ENCODE measurements at regions not wholly inside any gene's neighbourhood (a gene's known extent, or its start where the extent isn't known, plus 50 kb on each side); places are given as distances from the start of the nearest gene placed in this dataset.

GRCh38 chr1:181260271-181260670 is 171.8 kb downstream of the IER5 start:
- Histone ChIP-seq H3K9ac (ENCODE audit: low read length) (no peak overlapping the region), H3K36me3 (ENCODE audit: control insufficient read depth in 1 of 2, insufficient read depth in 2 of 2, low read length in 2 of 2) (no peaks in the 10 kb centered on the region), H2AFZ (ENCODE audit: low read depth, low read length, poor library complexity, severe bottlenecking) (no peak overlapping the region), H3K9me3 (ENCODE audit: control insufficient read depth in 1 of 2, insufficient read depth in 1 of 2, low read depth in 1 of 2, low read length in 2 of 2) (peaks cover 0 to 6% of the 10 kb centered on the region in 2 experiments; a peak in 1 of 4 replicates), H3K9me2 (ENCODE audit: insufficient read depth) (no peaks in the 10 kb centered on the region), H3K4me2 (ENCODE audit: low read length) (no peak overlapping the region), H4K20me1 (ENCODE audit: insufficient read depth) (no peaks in the 10 kb centered on the region), H3K27ac (ENCODE audit: low read depth, low read length) (no peak overlapping the region), H3K27me3 (ENCODE audit: insufficient read depth, low read length) (no peaks in the 10 kb centered on the region; the same call in 1 of the 2 replicates), H3K79me2 (ENCODE audit: insufficient read depth, low read length) (no peaks in the 10 kb centered on the region), H3K4me3 (replicated peaks in 1 of 2; ENCODE audit: low read depth in 1 of 2, low read length in 2 of 2) (no peak overlapping the region), H3K4me1 (ENCODE audit: control insufficient read depth in 1 of 2, insufficient read depth in 2 of 2, low read length in 2 of 2) (peaks cover 0 to 7% of the 10 kb centered on the region in 2 experiments; a peak in 1 of 4 replicates)
- intact Hi-C loops (cut with micrococcal nuclease), result no loop called here
- TF ChIP-seq YY1 (IDR thresholded peaks at IDR 0.05; ENCODE audit: extremely low read depth, insufficient replicate concordance, low read depth, low read length), result no peak
- TF ChIP-seq EZH2phosphoT487 (IDR thresholded peaks at IDR 0.05; ENCODE audit: borderline replicate concordance), result no peak
- TF ChIP-seq POLR2A (IDR thresholded peaks at IDR 0.05; ENCODE audit: borderline replicate concordance, extremely low read depth, insufficient read depth, insufficient read length), result no peak
- TF ChIP-seq CEBPB (IDR thresholded peaks at IDR 0.05; ENCODE audit: low read depth), result no peak
- TF ChIP-seq SRF (IDR thresholded peaks at IDR 0.05; ENCODE audit: low read depth), result no peak
- no peak for TF ChIP-seq EZH2 (IDR thresholded peaks at IDR 0.05)
- TF ChIP-seq SIN3A (IDR thresholded peaks at IDR 0.05; ENCODE audit: low read depth), result no peak
- TF ChIP-seq RAD21 (IDR thresholded peaks at IDR 0.05; ENCODE audit: low read depth), result no peak
- TF ChIP-seq ATF3 (IDR thresholded peaks at IDR 0.05), result no peak
- TF ChIP-seq EGR1 (IDR thresholded peaks at IDR 0.05; ENCODE audit: low read depth), result no peak
- TF ChIP-seq FOSL1 (IDR thresholded peaks at IDR 0.05; ENCODE audit: low read depth), result no peak
- no peak for TF ChIP-seq JUND (IDR thresholded peaks at IDR 0.05)
- no peak for TF ChIP-seq ELF1 (IDR thresholded peaks at IDR 0.05; ENCODE audit: borderline replicate concordance, low read depth)
- BruUV-seq (replicated peaks), result no TSS peak
- CTCF ChIA-PET, result no interaction called here
- RAD21 ChIA-PET (ENCODE audit: low non-redundant PET in 1 of 2, low total read pairs in 2 of 2, uncharacterized antibody in 2 of 2, unreplicated experiment in 2 of 2), result no interaction called here
- DNase-seq (ENCODE audit: low read depth, low spot score) (no peak), ATAC-seq (no peak)
- POLR2A ChIA-PET, result no interaction called here

GRCh38 chr1:181260994-181261393 is 172.5 kb downstream of the IER5 start:
- intact Hi-C loops (cut with micrococcal nuclease), result no loop called here
- H3K27me3 ChIP-seq (ENCODE audit: insufficient read depth, low read length), result no peaks in the 10 kb centered on the region; the same call in 1 of the 2 replicates
- no peaks in the 10 kb centered on the region for H3K4me1 ChIP-seq (ENCODE audit: control insufficient read depth in 1 of 2, insufficient read depth in 2 of 2, low read length in 2 of 2)
- no peaks in the 10 kb centered on the region for H3K9me2 ChIP-seq (ENCODE audit: insufficient read depth)
- H3K27ac ChIP-seq (ENCODE audit: low read depth, low read length), result no peak overlapping the region
- no peak overlapping the region for H2AFZ ChIP-seq (ENCODE audit: low read depth, low read length, poor library complexity, severe bottlenecking)
- RAD21 ChIA-PET (ENCODE audit: low non-redundant PET in 1 of 2, low total read pairs in 2 of 2, uncharacterized antibody in 2 of 2, unreplicated experiment in 2 of 2), result no interaction called here
- CTCF ChIA-PET, result no interaction called here
- no peaks in the 10 kb centered on the region for H3K36me3 ChIP-seq (ENCODE audit: control insufficient read depth in 1 of 2, insufficient read depth in 2 of 2, low read length in 2 of 2)
- H3K4me3 ChIP-seq (replicated peaks in 1 of 2; ENCODE audit: low read depth in 1 of 2, low read length in 2 of 2), result no peak overlapping the region
- no peaks in the 10 kb centered on the region for H3K9me3 ChIP-seq (ENCODE audit: control insufficient read depth in 1 of 2, insufficient read depth in 1 of 2, low read depth in 1 of 2, low read length in 2 of 2)
- no peak for ATAC-seq
- no peak for DNase-seq (ENCODE audit: low read depth, low spot score)
- H4K20me1 ChIP-seq (ENCODE audit: insufficient read depth), result no peaks in the 10 kb centered on the region
- no TSS peak for BruUV-seq (replicated peaks)
- no peaks in the 10 kb centered on the region for H3K79me2 ChIP-seq (ENCODE audit: insufficient read depth, low read length)
- POLR2A ChIA-PET, result no interaction called here
- no peak overlapping the region for H3K4me2 ChIP-seq (ENCODE audit: low read length)
- H3K9ac ChIP-seq (ENCODE audit: low read length), result no peak overlapping the region
- TF ChIP-seq JUND (IDR thresholded peaks at IDR 0.05) (no peak), REST (IDR thresholded peaks at IDR 0.05; ENCODE audit: low read depth) (no peak), CEBPB (IDR thresholded peaks at IDR 0.05; ENCODE audit: low read depth) (no peak), EGR1 (IDR thresholded peaks at IDR 0.05; ENCODE audit: low read depth) (no peak), ZBTB33 (IDR thresholded peaks at IDR 0.05; ENCODE audit: extremely low read depth, insufficient replicate concordance, low read length) (no peak)
